ENCODE measurements at regions not wholly inside any gene's neighbourhood (a gene's known extent, or its start where the extent isn't known, plus 50 kb on each side); places are given as distances from the start of the nearest gene placed in this dataset.

DNA sequence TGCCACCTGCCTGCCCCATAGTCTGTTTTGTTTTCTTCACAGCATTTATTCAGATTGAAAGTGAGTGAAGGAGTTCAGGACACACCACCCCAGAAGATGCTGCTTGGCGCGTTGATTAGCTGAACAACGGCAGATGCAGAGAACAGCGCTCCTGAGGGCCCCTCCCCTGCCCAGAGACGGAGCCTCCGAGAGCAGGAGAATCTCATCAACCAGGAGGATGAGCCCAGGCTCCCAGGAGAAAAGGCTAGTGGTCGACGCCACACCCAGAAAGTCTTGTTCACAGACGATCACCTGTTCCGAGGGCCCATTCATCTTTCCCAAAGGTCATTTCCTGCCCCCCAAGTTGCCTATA, 180.4 kb upstream of the PPP1R26 start:
- DNase-seq = no peak

DNA sequence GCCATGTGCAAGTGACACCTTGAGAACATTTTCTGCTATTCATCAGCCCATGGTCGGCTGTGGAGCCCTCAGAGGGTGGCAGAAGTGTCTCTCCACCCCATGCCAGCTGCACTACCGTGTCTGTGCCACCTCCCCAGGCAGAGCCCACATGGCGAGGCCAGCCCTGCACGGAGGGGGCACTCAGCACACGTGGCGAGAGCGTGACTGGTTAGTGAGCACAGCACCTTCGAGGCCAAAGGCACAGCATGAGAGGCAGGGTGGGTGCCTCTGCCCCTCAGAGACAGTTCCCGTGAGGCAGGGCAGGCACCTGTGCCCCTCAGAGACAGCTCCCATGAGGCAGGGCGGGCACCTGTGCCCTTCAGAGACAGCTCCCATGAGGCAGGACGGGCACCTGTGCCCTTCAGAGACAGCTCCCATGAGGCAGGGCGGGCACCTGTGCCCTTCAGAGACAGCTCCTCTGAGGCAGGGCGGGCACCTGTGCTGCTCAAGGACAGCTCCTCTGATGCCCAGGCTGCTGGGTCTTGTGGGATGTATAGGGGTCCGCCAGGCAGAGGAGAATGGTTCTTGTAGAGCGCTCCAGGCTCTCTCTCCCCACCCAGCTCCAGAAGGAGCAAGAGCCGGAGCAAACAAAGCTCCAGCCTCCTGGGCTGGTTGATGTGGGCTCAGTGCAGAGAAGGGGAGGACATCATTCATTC, 179.8 kb upstream of the PPP1R26 start:
- peak; percentile 37 for DNase-seq

DNA sequence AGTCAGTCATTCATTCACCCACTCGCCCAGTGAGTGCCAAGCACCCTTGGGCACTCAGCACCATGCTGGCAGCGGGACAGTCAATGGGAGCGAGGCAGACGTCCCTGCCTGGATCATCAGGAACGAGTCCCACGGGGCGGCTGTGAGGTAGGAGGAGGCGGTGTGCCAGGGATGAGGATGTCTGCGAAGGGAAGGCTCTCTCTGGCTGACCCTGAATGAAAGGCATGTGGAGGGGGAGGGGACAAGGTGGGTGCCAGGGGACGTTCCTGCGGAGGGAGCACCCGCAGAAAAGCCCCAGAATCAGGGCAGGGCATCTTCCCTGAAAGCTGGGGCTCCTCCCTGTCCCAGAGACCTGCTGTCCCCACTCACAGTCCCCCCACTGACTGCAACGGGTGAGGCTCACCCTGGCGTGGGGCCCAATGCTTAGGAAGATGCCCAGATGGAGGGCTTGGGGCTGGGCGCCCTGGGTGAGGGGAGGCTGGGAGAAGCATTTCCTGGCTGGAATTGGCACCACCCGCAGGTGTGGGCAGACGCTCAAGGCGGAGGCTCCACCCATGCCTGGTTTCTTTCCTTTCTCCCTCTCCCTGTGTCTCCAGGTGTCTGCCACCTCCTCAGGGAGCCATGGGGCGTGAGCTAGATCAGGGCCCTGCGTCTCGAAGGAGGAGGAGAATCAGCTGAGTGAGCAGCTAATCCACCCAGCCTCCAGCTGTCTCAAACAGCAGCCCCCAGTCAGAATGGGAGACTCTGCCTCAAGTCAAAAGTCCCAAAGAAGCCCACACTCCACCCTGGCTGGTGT, 179.0 kb upstream of the PPP1R26 start:
- DNase-seq = peak; percentile 26

DNA sequence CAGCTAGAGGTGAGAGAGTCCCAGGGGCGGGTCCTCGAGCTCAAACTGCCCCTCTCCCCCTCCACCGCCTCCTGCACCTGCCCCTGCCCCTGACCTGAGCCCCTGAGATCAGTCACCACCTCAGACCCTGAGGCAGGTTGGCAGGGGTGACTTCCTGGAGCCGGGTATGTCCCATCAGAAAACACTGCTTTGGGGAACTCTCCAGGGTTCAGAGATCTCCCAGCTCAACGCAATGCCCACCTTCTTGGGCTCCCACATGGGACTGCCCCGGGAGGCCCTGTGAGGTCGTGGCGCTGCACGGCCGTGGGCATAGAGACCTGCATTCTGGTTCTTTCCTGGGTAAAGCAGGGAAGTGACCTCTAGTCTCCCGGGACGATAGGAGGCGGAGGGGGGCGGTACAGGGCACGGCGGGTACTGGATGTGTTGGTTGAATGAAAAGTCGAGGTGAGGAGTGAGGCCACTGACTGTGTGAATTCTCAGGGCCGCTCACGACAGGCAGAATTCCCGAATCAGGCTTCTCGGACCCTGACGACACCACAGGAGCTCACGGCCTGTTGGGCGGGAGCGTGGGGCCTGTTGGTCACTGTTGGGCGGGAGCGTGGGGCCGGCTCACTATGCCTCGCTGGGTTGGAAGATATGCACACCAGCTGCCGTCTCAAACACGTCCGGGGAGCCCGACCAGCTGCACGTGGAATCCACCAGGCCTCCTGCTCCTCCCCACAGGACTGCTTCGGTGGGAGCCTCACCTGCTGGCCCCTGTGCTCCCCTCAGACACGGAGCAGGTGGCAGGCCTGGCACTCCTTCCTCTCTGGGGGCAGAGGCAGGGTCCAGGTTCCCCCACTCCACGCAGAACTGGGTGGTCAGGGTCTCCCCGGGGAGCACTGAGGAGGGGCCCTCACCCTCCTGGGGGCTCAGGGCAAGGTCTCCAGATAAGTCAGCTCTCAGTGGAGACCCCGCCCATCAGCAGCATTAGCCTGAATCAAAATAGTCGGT, 178.0 kb upstream of the PPP1R26 start:
- peak; percentile 42 for DNase-seq

DNA sequence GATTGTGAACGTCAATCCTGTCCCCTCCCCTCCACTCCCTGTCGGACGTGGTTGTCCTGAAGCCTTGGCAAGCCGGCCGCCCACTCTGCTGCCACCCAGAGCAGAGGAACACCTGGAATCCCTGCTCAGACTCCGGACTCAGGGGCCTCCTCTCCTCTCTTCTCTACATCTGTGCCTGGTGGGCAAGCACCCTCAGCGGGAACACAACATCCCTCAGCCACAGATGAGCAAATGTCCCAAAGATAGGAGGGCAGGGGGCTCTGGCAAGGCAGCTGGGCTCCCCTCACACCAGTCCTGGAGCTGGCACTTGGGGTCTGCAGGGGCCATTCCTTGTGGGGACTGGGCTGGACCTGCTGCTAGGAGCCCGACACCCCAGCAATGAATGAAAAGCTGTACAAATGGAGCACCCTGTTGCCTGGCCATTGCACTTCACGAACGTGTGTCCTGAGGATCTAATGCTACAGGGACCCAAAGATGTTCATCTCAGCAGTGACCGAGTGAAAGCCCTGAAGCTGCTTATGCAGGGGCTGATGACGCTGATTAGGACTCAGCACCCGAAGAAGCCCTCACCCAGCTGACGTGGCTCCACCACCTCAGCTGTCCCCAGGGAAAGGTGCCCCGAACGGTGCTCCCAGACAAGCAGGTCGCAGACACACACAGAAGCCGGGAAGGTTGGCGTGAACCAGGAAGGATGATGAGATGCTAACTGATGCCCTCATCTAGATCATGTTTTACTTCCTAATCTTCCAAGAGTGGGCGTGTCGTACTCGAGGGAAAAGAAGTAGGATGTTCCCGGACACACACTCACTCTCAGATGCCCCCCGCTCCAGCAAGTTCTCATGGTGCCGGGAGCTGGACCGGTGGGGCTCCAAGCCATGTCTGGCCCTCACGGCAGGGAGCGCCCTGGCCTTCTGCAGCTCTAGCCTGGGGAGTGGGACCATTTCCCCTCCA, 177.0 kb upstream of the PPP1R26 start:
- DNase-seq = peak; percentile 35

DNA sequence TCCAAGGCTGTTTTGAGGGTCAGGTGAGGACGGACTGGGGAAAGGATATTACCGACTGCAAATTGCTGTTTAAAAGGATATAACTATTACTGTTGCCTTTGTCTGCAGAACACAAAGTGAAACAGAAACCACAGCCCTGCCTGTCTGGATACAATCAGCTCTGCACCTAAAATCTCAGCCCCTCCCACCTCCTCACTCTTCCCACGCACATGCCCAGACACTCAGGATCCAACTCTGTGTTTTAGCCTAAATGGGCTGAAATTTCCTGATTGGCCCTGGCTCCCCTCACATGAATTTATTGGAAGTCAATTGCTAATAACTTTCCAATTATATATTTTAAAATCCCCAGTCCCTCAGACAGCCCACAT, 176.3 kb upstream of the PPP1R26 start:
- DNase-seq = peak; percentile 40

DNA sequence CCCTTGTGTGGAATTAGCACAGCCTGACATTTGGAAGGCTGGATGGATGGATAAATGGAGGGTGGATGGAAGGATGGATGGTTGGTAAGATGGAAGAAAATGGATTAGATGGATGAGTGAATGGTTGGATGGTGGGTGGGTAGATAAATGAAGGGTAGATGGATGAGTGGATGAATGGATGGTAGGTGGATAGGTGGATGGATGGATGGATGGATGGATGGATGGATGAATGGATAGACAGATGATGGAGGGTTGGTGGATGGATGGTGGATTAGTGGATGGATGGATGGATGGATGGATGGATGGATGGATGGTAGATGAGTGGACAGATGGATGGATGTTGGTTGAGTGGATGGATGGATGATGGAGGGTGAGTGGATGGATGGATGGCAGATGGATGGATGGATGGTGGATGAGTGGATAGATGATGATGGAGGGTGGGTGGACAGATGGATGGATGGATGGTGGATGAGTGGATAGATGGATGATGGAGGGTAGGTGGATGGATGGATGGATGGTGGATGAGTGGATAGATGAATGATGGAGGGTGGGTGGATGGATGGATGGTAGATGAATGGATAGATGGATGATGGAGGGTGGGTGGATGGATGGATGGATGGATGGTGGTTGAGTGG, 175.6 kb upstream of the PPP1R26 start:
- DNase-seq = no peak

DNA sequence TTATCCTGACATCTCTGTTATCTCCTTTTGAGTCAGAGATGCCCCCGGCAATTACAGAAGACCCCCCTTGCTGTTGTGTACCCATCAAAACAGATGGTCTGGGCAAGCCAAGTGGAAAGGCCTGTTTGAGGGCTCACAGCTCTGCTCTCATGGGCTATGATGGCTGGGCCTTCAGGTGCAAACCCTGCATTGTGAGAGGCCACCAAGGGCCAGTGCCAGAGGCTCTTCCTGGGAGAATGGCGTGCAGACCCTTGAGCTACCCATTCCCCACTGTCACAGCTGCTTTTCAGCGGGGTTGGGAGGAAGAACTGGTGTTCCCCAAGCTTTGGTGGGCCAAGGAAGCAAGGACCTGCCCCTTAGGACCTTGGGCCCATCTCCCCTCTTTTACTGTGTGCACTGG, 174.7 kb upstream of the PPP1R26 start:
- DNase-seq = peak; percentile 42

DNA sequence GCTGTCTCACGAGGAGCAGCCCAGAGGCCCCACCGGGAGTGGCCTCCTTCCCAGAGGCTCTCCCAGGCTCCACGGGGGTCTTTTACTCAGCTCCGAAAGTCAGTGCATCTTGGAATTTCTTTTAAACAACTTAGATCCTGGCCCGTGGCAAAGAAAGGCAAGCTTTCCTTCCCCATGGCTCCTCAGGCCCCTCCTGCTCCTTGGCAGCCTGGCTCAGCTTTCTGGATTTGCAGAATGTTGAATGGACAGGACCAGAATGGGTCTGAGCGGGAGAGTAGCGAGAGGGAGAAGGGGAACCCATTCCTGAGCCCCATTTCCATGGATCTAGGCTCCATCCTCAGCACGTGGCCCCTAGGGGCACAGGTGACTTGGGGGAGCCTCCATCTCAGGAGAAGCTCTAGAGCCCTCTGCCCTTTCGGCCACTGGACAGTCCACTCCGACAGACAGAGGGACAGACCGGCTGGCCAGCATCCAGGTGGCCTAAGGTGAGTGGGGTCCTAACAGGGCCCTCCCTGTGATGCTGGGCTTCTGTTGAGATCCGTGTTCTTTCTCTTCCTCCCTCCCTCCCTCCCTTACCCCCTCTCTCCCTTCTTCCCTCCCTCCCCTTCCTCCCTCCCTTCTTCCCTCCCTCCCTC, 173.9 kb upstream of the PPP1R26 start:
- DNase-seq = peak; percentile 44

DNA sequence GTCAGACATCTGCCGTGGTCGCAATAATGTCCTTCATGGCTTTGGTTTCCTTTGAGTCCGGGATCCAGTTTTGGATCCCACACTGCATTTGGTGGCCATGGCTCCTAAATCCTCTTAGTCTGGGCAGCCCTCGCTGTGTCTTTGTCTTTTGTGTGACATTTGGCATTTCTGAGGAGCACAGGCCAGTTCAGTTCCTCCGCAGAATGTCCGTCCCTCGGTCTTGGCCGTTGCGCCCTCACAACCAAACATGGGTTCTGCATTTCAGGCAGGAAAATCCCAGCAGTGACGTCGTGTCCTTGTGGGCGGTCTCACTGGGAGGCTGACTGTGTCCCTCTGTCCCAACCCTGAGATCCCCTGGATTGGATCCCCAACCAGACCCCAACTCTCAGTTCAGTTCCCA, 172.9 kb upstream of the PPP1R26 start:
- DNase-seq = no peak

DNA sequence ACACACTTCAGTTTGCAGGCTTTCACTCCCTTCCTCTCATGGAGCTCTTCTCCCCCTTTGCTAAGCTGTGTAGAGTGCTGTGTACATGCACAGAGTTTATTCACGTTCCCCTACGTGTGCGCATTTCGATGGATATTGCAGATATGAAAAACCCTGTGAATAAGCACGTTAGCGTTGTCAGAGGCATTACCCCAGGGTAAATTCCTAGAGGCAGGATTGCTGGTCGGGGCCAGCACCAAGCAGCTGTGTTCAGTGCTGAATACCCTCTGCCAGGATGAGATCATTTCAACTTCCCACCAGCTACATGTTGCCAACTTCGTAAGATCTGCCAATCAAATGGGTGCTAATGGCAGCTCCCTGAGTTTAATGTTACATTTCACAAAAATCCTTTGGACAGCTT, 172.3 kb upstream of the PPP1R26 start:
- DNase-seq = no peak

DNA sequence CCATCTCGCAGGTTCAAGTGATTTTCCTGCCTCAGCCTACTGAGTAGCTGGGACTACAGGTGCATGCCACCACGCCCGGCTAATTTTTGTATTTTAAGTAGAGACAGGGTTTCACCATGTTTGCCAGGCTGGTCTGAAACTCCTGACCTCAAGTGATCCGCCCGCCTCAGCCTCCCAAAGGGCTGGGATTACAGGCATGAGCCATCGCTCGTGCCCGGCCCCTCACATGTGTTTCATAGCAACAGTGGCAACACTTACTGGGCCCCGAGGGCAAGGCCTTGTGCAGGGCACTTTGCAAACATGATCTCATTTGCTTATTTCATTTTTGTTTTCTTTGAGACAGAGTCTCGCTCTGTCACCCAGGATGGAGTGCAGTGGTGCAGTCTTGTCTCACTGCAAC, 171.7 kb upstream of the PPP1R26 start:
- DNase-seq = peak; percentile 28

DNA sequence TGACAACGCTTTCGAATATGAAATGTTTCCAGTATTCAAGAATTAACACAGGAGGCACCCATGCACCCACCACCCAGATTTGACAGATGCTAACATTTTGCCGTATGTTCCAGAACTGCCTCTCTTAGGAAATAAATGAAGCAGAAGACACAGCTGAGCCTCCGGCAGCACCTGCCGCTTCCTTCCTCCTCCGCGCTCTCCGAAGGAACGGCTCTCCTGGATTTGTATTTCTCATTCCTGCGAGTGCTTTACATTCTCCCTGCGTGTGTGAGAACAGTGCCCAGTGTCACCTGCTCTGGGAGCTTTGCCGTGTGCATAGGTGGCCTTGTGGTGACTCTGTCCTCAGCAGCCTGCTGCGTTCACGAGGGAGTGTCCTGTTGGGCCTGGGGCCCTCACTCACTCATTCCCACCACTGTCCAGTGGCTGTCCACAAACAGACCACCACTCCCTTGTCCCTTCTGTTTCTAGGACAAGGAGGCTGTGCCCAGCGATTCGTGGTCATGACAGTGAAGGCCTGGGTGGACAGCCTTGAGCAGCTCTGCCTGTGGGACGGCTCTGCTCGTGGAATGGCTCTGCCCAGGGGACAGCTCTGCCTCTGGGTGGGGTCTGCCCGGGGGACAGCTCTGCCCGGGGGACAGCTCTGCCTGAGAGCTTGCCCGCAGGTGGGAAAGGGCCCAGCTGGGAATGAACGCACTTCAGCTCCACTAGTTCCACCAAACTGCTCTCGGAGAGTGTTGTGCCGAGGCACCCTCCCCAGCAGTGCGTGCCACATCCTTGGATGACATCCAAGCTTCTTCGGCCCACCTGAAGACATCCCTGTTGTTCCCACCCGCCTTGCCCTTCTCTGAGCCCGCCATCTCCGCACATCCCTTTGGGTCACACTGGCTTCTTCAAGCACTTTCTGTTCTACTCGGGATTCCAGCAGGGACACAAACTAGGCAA, 170.5 kb upstream of the PPP1R26 start:
- DNase-seq = peak; percentile 33

DNA sequence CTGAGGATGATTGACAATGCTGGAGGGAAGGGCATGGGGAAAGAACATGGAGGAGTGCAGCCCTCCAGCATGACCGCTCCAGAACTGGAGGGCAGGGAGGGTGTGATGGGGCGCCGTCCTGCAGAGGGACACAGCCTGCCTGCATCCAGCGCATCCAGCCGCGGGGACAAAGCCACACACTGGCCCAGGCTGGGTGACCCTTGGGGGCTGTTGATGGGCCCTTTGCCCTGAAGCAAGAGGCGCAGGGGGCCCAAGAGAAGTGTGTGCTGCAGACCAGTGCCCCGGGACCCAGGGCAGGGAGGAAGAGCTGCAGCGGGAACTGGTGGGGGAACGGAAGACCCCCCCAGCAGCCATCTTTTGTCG, 169.8 kb upstream of the PPP1R26 start:
- peak; percentile 26 for DNase-seq

DNA sequence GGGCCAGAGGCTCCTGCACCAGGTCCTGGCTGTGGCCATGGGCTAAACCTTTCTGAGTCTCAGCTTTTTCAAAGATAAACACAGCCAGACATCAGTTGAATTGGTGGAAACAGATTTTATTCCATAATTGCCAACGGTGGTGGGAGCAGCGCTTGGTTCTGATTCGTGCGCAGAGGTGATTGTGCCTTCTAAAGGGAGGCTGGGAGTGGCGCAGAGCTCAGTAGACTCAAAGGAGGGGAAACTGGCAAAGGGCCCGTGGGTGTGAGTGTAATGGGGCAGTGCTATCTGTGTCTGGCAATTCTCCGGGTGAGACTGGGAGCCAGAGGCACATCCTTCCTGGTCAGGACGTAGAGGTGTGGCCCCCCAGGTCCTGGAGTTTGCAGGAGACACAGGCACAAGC, 169.4 kb upstream of the PPP1R26 start:
- peak; percentile 42 for DNase-seq

DNA sequence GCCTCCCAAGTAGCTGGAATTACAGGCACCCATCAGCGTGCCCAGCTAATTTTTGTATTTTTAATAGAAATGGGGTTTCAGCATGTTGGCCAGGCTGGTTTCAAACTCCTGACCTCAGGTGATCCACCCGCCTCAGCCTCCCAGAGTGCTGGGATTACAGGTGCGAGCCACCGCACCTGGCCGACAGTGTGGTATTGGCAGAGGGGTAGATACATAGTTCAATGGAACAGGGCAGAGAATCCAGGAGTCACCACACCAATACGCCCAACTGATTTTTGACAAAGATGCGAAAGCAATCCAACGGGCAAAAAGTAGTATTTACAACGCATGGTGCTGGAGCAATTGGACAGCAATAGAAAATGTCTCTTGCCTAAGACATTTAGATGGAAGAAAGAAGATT, 164.0 kb upstream of the PPP1R26 start:
- DNase-seq = peak; percentile 21

DNA sequence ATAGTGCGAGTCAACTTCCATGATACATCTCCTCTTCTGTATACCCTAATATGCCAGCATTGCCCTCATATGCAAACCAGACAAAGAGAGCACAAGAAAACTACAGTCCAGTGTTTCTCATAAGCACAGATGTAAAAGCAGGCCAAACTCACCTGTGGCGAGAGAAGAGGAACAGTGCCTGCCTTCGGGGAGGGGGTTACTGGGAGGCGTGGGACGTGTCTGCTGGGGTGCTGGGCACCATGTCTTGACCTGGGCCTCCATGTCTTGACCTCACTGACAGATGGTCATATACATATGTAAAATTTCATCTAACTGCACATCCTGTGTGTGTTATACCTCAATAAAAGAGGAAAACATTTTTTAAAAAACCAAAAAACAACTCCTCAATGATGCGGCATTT, 159.3 kb upstream of the PPP1R26 start:
- DNase-seq = no peak

DNA sequence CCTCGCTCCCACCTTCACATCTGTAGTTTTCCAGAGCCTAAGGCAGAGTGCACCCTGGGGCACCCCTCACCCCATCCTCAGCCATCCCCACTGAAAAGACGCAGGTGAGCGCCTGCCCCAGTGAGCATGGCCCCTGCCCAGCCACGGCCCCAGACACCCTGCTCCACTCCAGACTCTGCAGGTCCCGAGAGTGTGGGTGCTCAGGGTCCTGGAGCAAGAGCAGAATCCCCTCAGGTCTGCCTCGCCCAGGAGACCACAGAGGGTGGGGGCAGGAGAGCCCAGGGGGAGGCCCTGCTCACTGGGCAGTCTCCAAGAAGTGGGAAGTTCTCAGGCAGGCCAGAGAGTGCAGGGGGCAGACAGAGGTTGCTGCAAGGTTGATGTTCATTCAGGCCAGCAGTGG, 158.6 kb upstream of the PPP1R26 start:
- no peak for DNase-seq

DNA sequence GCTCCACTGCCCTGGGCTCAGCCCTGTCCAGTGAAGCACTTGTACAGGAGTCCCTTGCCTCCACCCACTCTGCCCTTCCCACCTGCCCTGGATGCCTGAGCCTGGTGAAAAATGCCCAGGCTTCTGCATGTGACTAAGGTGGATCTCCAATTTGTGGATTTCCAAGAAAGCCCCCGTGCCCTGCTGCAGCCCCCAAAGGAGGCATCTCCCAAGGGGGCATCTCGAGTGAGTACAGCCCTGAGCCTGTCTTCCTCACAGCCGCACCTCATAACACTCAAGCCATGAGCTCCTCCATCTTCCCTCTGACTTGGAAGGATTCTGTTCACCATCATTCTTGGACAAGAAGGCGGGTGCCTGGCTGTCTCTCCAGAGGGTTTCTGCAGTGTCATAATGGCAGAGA, 158.0 kb upstream of the PPP1R26 start:
- DNase-seq = peak; percentile 26

DNA sequence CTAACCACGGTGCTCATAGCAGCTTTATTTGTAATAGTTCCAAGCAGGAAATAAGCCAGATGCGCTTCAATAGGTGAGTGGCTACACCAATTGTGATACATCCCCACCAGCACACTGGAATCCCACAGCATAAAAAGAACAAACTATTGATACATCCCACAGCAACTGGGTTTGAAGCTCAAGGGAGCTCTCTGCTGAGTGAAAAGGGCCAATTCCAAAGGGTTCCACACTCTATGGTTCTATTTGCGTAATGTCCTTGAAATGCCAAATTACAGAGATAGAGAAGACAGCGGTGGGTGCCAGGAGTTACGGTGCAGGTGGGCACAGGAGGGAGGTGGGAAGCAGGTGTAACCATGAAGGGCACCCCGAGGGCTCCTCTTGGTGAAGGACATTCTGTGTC, 155.3 kb upstream of the PPP1R26 start:
- DNase-seq = no peak

Measured in activated CD8-positive, alpha-beta memory T cell treated with anti-CD3 and anti-CD28 coated beads for 24 hours (primary cell).